Limb (tissue), 2 donors: ENCODE measurements at regions not wholly inside any gene's neighbourhood (a gene's known extent, or its start where the extent isn't known, plus 50 kb on each side); places are given as distances from the start of the nearest gene placed in this dataset.
A peak's percentile ranks its signal among the peaks of the same experiment; 100 is the strongest.

Experiments used
- DNase-seq, 2 donors: peaks; one replicate each; pipeline ENCODE4 v3.0.0-alpha.2; 2016; ENCODE audit errors: extremely low spot score in 2 of 2

- no peak for DNase-seq
Measured at GRCh38 chr5:62727184-62727583, 148.6 kb downstream of the LRRC70 start.

- no peak for DNase-seq
Measured at GRCh38 chr5:62722360-62722759, 143.7 kb downstream of the LRRC70 start.

GRCh38 chr5:62720031-62720441 lies 141.4 kb downstream of the LRRC70 start:
- DNase-seq: peak in 1 of 2 donors; percentile 18

- no peak for DNase-seq
Measured at GRCh38 chr5:62719061-62719720, 140.6 kb downstream of the LRRC70 start.

- DNase-seq: no peak
Measured at GRCh38 chr5:62718324-62718723, 139.7 kb downstream of the LRRC70 start.

GRCh38 chr5:62717301-62717933 lies 138.8 kb downstream of the LRRC70 start:
- DNase-seq: no peak

- no peak for DNase-seq
Measured at GRCh38 chr5:62714296-62714695, 135.7 kb downstream of the LRRC70 start.

- no peak for DNase-seq
Measured at GRCh38 chr5:62708481-62709325, 130.1 kb downstream of the LRRC70 start.

GRCh38 chr5:62707563-62707962 lies 128.9 kb downstream of the LRRC70 start:
- no peak for DNase-seq

GRCh38 chr5:62707131-62707530 lies 128.5 kb downstream of the LRRC70 start:
- no peak for DNase-seq

GRCh38 chr5:62705022-62705421 lies 126.4 kb downstream of the LRRC70 start:
- DNase-seq: no peak

GRCh38 chr5:62702126-62702525 lies 123.5 kb downstream of the LRRC70 start:
- no peak for DNase-seq

GRCh38 chr5:62701036-62701435 lies 122.4 kb downstream of the LRRC70 start:
- no peak for DNase-seq

GRCh38 chr5:62698756-62699155 lies 120.1 kb downstream of the LRRC70 start:
- no peak for DNase-seq

GRCh38 chr5:62695274-62695673 lies 116.7 kb downstream of the LRRC70 start:
- DNase-seq: no peak

GRCh38 chr5:62692946-62693713 lies 114.5 kb downstream of the LRRC70 start:
- DNase-seq: no peak

GRCh38 chr5:62691946-62692345 lies 113.3 kb downstream of the LRRC70 start:
- DNase-seq: no peak

- DNase-seq: no peak
Measured at GRCh38 chr5:62690421-62690820, 111.8 kb downstream of the LRRC70 start.

- no peak for DNase-seq
Measured at GRCh38 chr5:62689599-62690368, 111.2 kb downstream of the LRRC70 start.

- DNase-seq: no peak
Measured at GRCh38 chr5:62686692-62687091, 108.1 kb downstream of the LRRC70 start.

GRCh38 chr5:62685221-62685620 lies 106.6 kb downstream of the LRRC70 start:
- DNase-seq: no peak
